Panc1 (cell line): ENCODE measurements at regions not wholly inside any gene's neighbourhood (a gene's known extent, or its start where the extent isn't known, plus 50 kb on each side); places are given as distances from the start of the nearest gene placed in this dataset.

ENCODE experiments used
- ATAC-seq: fragments of 200-7000 bp; cut with Tn5 transposase; 2 replicates; pipeline ENCODE4 v1.9.1; 2020; ENCODE audit warnings: mild to moderate bottlenecking, moderate library complexity
- BruUV-seq: library from RNA; stranded (reverse); fragments of 400-500 nt; replicated peaks from 2 replicates; lab custom pipeline; 2021; lab: Mats Ljungman, UMichigan
- CTCF ChIA-PET: fragments of 300-600 bp; sonication (Branson Sonifier 250); formaldehyde crosslinking; loops from one replicate; lab custom pipeline; 2022; ENCODE audit warnings: antibody characterized with exemption; lab: Charles Lee
- POLR2A ChIA-PET: fragments of 300-600 bp; sonication (Branson Sonifier 250); formaldehyde crosslinking; loops from one replicate; lab custom pipeline; 2022; ENCODE audit warnings: antibody characterized with exemption; lab: Charles Lee
- DNase-seq: peaks from one replicate; pipeline ENCODE4 v3.0.0-alpha.2; 2010; ENCODE audit warnings: low read depth, low spot score
- H3K27ac ChIP-seq: 2 replicates; pipeline ENCODE4 v1.5.1; 2011; ENCODE audit warnings: mild to moderate bottlenecking, low read length, inconsistent platforms
- H3K27me3 ChIP-seq: fragments of 200-500 bp; sonication (Bioruptor generic); 2 replicates; pipeline ENCODE4 v1.6.0; 2014; ENCODE audit warnings: low read length, inconsistent platforms; ENCODE audit not compliant: control insufficient read depth, insufficient read depth
- H3K36me3 ChIP-seq: fragments of 200-500 bp; sonication (Bioruptor generic); 2 replicates; pipeline ENCODE4 v1.5.1; 2014; ENCODE audit warnings: inconsistent platforms, mild to moderate bottlenecking, low read length, moderate library complexity; ENCODE audit not compliant: control insufficient read depth, insufficient read depth
- H3K4me1 ChIP-seq: 2 replicates; pipeline ENCODE4 v1.5.1; 2011; ENCODE audit warnings: inconsistent platforms, mild to moderate bottlenecking, low read length, moderate library complexity; ENCODE audit not compliant: control insufficient read depth, insufficient read depth
- H3K4me3 ChIP-seq, 2 experiments: 2 replicates each; pipeline ENCODE4 v1.5.1; 2011 to 2012; ENCODE audit warnings: low read depth in 2 of 2, low read length in 2 of 2, mild to moderate bottlenecking in 2 of 2, inconsistent platforms in 1 of 2, moderate library complexity in 1 of 2
- H3K9me3 ChIP-seq: fragments of 200-500 bp; sonication (Bioruptor generic); 2 replicates; pipeline ENCODE4 v1.5.1; 2014; ENCODE audit warnings: low read depth, mild to moderate bottlenecking, inconsistent platforms, low read length, moderate library complexity; ENCODE audit not compliant: control insufficient read depth, insufficient read depth
- POLR2AphosphoS5 ChIP-seq: IDR thresholded peaks from 2 replicates; pipeline ENCODE4 v1.6.1; 2012; ENCODE audit warnings: mild to moderate bottlenecking, low read depth, low read length, moderate library complexity
- SIN3A ChIP-seq: IDR thresholded peaks from 2 replicates; pipeline ENCODE4 v1.6.1; 2012; ENCODE audit warnings: low read depth, mild to moderate bottlenecking, low read length, moderate library complexity, borderline replicate concordance; ENCODE audit not compliant: insufficient read depth
- TCF7L2 ChIP-seq: IDR thresholded peaks from 2 replicates; pipeline ENCODE4 v1.6.1; 2011; ENCODE audit warnings: mild to moderate bottlenecking, low read depth, low read length, inconsistent platforms
- in situ Hi-C: cut with HindIII; loops from 2 replicates; pipeline ENCODE4 v1.10.0; 2016; ENCODE audit warnings: low sequenced_read_pairs, low pct_unique_long_range_greater_than_20kb
- intact Hi-C: fragments of 100-400 bp; cut with micrococcal nuclease; formaldehyde crosslinking; loops from one replicate; pipeline ENCODE4 v1.10.0; 2022; ENCODE audit not compliant: unreplicated experiment
- TF ChIP-seq, protein P1 (sequence below), 2 experiments: IDR thresholded peaks; 2 replicates each; pipeline ENCODE4 v1.6.1; 2011 to 2012; ENCODE audit warnings: low read depth in 2 of 2, control low read depth in 1 of 2, low read length in 1 of 2, mild to moderate bottlenecking in 1 of 2, moderate library complexity in 1 of 2; ENCODE audit not compliant: insufficient read depth in 1 of 2
- TF ChIP-seq, protein P2 (sequence below): fragments of 450-650 bp; IDR thresholded peaks from 2 replicates; pipeline ENCODE4 v1.5.1; 2017; ENCODE audit warnings: mild to moderate bottlenecking

DNA sequence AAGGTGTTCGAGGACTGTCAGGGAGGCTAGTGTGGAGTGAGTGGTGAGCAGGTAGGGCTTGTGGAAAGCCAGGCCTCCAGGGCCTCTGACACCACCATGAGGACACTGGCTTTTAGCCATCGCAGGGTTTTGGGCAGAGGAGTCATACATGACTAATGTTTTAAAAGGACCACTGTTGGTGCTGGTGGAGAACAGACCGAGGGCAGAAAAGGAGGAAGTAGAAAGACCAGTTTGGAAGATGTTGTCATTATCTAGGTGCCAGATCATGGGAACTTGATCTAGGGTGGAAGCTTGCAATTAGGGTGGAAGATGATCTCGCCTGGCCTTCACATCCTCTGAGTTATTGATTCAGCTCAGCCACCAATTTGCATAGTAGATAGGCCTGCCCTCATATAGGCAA lies 144.2 kb downstream of the C12orf75 start:
- no TSS peak for BruUV-seq
- DNase-seq (no peak), ATAC-seq (no peak)
- no peaks in the 10 kb centered on the region for H3K9me3 ChIP-seq
- H3K4me3 ChIP-seq: no peak overlapping the region
- H3K4me1 ChIP-seq: no peaks in the 10 kb centered on the region
- ChIA-PET POLR2A (no interaction called here), CTCF (no interaction called here)
- in situ Hi-C loops: no loop called here
- TF ChIP-seq, protein P1, sequence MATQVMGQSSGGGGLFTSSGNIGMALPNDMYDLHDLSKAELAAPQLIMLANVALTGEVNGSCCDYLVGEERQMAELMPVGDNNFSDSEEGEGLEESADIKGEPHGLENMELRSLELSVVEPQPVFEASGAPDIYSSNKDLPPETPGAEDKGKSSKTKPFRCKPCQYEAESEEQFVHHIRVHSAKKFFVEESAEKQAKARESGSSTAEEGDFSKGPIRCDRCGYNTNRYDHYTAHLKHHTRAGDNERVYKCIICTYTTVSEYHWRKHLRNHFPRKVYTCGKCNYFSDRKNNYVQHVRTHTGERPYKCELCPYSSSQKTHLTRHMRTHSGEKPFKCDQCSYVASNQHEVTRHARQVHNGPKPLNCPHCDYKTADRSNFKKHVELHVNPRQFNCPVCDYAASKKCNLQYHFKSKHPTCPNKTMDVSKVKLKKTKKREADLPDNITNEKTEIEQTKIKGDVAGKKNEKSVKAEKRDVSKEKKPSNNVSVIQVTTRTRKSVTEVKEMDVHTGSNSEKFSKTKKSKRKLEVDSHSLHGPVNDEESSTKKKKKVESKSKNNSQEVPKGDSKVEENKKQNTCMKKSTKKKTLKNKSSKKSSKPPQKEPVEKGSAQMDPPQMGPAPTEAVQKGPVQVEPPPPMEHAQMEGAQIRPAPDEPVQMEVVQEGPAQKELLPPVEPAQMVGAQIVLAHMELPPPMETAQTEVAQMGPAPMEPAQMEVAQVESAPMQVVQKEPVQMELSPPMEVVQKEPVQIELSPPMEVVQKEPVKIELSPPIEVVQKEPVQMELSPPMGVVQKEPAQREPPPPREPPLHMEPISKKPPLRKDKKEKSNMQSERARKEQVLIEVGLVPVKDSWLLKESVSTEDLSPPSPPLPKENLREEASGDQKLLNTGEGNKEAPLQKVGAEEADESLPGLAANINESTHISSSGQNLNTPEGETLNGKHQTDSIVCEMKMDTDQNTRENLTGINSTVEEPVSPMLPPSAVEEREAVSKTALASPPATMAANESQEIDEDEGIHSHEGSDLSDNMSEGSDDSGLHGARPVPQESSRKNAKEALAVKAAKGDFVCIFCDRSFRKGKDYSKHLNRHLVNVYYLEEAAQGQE (IDR thresholded peaks at IDR 0.05; ENCODE audit: insufficient read depth in 1 of 2, low read depth in 2 of 2, low read length in 1 of 2): no peak
- no peak for TF ChIP-seq POLR2AphosphoS5
- no peak for TF ChIP-seq TCF7L2
- TF ChIP-seq, protein P2, sequence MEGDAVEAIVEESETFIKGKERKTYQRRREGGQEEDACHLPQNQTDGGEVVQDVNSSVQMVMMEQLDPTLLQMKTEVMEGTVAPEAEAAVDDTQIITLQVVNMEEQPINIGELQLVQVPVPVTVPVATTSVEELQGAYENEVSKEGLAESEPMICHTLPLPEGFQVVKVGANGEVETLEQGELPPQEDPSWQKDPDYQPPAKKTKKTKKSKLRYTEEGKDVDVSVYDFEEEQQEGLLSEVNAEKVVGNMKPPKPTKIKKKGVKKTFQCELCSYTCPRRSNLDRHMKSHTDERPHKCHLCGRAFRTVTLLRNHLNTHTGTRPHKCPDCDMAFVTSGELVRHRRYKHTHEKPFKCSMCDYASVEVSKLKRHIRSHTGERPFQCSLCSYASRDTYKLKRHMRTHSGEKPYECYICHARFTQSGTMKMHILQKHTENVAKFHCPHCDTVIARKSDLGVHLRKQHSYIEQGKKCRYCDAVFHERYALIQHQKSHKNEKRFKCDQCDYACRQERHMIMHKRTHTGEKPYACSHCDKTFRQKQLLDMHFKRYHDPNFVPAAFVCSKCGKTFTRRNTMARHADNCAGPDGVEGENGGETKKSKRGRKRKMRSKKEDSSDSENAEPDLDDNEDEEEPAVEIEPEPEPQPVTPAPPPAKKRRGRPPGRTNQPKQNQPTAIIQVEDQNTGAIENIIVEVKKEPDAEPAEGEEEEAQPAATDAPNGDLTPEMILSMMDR: no peak
- TF ChIP-seq SIN3A: no peak
- H3K27ac ChIP-seq: no peak overlapping the region
- no peaks in the 10 kb centered on the region for H3K36me3 ChIP-seq
- intact Hi-C loops: no loop called here
- no peaks in the 10 kb centered on the region for H3K27me3 ChIP-seq

DNA sequence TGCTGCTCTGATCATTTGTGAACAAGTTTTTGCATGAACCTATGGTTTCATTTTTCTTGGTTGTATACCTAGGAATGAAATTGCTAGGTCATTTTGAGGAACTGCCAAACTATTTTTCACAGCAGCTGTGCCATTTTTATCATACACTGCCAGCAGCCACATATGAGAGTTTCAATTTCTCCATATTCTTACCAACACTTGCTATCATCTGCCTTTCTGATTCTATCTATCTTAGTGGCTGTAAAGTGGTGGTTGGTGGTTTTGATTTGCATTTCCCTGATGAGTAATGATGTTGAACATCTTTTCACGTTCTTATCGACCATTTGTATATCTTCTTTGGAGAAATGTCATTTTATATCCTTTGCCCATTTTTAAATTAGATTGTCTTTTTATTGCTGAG lies 146.1 kb downstream of the C12orf75 start:
- POLR2A ChIA-PET: no interaction called here
- in situ Hi-C loops: no loop called here
- TF ChIP-seq SIN3A (no peak), POLR2AphosphoS5 (no peak), TCF7L2 (no peak)
- TF ChIP-seq, protein P2: no peak
- TF ChIP-seq, protein P1 (IDR thresholded peaks at IDR 0.05; ENCODE audit: insufficient read depth in 1 of 2, low read depth in 2 of 2, low read length in 1 of 2): no peak

More for the DNA sequence above, 146.1 kb downstream of the C12orf75 start:
- no TSS peak for BruUV-seq
- ATAC-seq (no peak), DNase-seq (no peak)
- intact Hi-C loops: no loop called here
- Histone ChIP-seq H3K36me3 (no peaks in the 10 kb centered on the region), H3K27ac (no peak overlapping the region), H3K9me3 (no peaks in the 10 kb centered on the region), H3K4me1 (peaks cover 4% of the 10 kb centered on the region; the same call in 1 of the 2 replicates), H3K27me3 (no peaks in the 10 kb centered on the region), H3K4me3 (no peak overlapping the region)
- CTCF ChIA-PET: no interaction called here
